ENCODE measurements at regions not wholly inside any gene's neighbourhood (a gene's known extent, or its start where the extent isn't known, plus 50 kb on each side); places are given as distances from the start of the nearest gene placed in this dataset.

- TF ChIP-seq FOSL1 (CRISPR knock-in tag; IDR thresholded peaks at IDR 0.05; ENCODE audit: borderline replicate concordance): no peak
- TF ChIP-seq POGZ (CRISPR knock-in tag; IDR thresholded peaks at IDR 0.05): no peak
- TF ChIP-seq HNF4G (IDR thresholded peaks at IDR 0.05; ENCODE audit: borderline replicate concordance, low read depth, low read length): peak; percentile 45
- TF ChIP-seq HNF4G (CRISPR knock-in tag; IDR thresholded peaks at IDR 0.05; ENCODE audit: borderline replicate concordance, low read depth): no peak
- no peak for TF ChIP-seq SOX13 (IDR thresholded peaks at IDR 0.05)
- TF ChIP-seq SOX13 (CRISPR knock-in tag; conservative IDR thresholded peaks at IDR 0.05 in 1 of 2, IDR thresholded peaks at IDR 0.05 in 1 of 2): peak in 1 of 2 experiments; percentile 10; a peak in 1 of 4 replicates
- TF ChIP-seq ZNF572 (CRISPR knock-in tag; IDR thresholded peaks at IDR 0.05): no peak
- TF ChIP-seq ZNF407 (CRISPR knock-in tag; IDR thresholded peaks at IDR 0.05; ENCODE audit: not compliant biosample characterization): no peak
- no peak for TF ChIP-seq FOXO1 (CRISPR knock-in tag; IDR thresholded peaks at IDR 0.05)
- peak; percentile 67 for TF ChIP-seq CEBPB (IDR thresholded peaks at IDR 0.05; ENCODE audit: borderline replicate concordance, low read depth, low read length)
- TF ChIP-seq SRY (CRISPR knock-in tag; IDR thresholded peaks at IDR 0.05): no peak
- no peak for TF ChIP-seq ZBTB2 (CRISPR knock-in tag; IDR thresholded peaks at IDR 0.05; ENCODE audit: low read depth)
- TF ChIP-seq FOXA3 (CRISPR knock-in tag; IDR thresholded peaks at IDR 0.05): no peak
- TF ChIP-seq HES4 (CRISPR knock-in tag; IDR thresholded peaks at IDR 0.05; ENCODE audit: borderline replicate concordance): no peak
Observed at GRCh38 chr6:145244349-145245100, 490.8 kb downstream of the EPM2A start (continued).

Measured in HepG2 (cell line).